Lower leg skin (tissue), 3 donors: ENCODE measurements at regions not wholly inside any gene's neighbourhood (a gene's known extent, or its start where the extent isn't known, plus 50 kb on each side); places are given as distances from the start of the nearest gene placed in this dataset.

Experiments used
- POLR2A ChIP-seq, 2 donors: fragments of 450-650 bp; IDR thresholded peaks; one replicate each; pipeline ENCODE4 v1.6.1; 2016 to 2017; ENCODE audit warnings: antibody characterized with exemption in 2 of 2, mild to moderate bottlenecking in 1 of 2, moderate library complexity in 1 of 2
- TF ChIP-seq, protein P1 (sequence below), 3 donors: fragments of 450-650 bp; IDR thresholded peaks; one replicate each; pipeline ENCODE4 v1.5.1; 2016; ENCODE audit warnings: antibody characterized with exemption in 3 of 3, mild to moderate bottlenecking in 3 of 3, moderate library complexity in 2 of 3

DNA sequence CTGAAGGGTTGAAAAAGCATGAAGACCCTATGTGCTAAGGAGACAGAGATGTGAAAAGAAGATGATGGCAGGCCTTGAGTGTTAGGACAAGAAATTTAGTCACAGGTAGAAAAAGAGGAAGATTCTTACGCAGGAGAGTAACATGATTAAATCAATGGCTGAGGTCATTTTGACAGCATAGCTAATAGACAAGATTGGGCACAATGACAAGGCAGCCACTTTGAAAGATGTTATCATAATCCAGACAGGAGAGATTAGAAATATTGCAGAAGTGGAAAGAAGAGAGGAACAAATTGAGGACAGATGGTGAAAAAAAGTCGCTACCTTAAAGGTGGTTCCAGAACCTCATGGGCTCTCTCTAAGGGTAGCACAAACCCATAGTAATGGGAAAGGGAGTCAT lies 228.8 kb upstream of the DDHD1 start:
- TF ChIP-seq, protein P1, sequence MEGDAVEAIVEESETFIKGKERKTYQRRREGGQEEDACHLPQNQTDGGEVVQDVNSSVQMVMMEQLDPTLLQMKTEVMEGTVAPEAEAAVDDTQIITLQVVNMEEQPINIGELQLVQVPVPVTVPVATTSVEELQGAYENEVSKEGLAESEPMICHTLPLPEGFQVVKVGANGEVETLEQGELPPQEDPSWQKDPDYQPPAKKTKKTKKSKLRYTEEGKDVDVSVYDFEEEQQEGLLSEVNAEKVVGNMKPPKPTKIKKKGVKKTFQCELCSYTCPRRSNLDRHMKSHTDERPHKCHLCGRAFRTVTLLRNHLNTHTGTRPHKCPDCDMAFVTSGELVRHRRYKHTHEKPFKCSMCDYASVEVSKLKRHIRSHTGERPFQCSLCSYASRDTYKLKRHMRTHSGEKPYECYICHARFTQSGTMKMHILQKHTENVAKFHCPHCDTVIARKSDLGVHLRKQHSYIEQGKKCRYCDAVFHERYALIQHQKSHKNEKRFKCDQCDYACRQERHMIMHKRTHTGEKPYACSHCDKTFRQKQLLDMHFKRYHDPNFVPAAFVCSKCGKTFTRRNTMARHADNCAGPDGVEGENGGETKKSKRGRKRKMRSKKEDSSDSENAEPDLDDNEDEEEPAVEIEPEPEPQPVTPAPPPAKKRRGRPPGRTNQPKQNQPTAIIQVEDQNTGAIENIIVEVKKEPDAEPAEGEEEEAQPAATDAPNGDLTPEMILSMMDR (IDR thresholded peaks at IDR 0.05) = no peak
- TF ChIP-seq POLR2A (IDR thresholded peaks at IDR 0.05) = no peak
